ENCODE measurements at regions not wholly inside any gene's neighbourhood (a gene's known extent, or its start where the extent isn't known, plus 50 kb on each side); places are given as distances from the start of the nearest gene placed in this dataset.

GRCh38 chr2:123245156-123245555 is 779.9 kb upstream of the CNTNAP5 start:
- no peaks in the 10 kb centered on the region for H3K27me3 ChIP-seq (ENCODE audit: control insufficient read depth in 2 of 2, insufficient read depth in 2 of 2, low read length in 2 of 2)
- no peaks in the 10 kb centered on the region for H3K4me1 Mint-ChIP-seq
- H3K9me3 Mint-ChIP-seq: peaks cover 3 to 29% (median 13%) of the 10 kb centered on the region in 7 donors
- H3K27ac Mint-ChIP-seq: no peak overlapping the region
- H4K20me1 ChIP-seq (ENCODE audit: insufficient read depth, low read length): no peaks in the 10 kb centered on the region
- H3K79me2 ChIP-seq (ENCODE audit: insufficient read depth, low read length): no peaks in the 10 kb centered on the region
- H3K36me3 Mint-ChIP-seq: no peaks in the 10 kb centered on the region
- WGBS (ENCODE audit: insufficient coverage): 88% methylated on average over 3 of the region's 3 CpGs
- peaks cover 16 to 18% of the 10 kb centered on the region in 2 donors for H3K9me3 ChIP-seq (replicated peaks in 1 of 2; ENCODE audit: control insufficient read depth in 1 of 2, insufficient read depth in 1 of 2, low read length in 2 of 2)
- no peak for DNase-seq
- no peaks in the 10 kb centered on the region for H3K4me1 ChIP-seq (ENCODE audit: control insufficient read depth in 1 of 2, insufficient read depth in 2 of 2, low read length in 2 of 2)
- no peaks in the 10 kb centered on the region for H3K36me3 ChIP-seq (replicated peaks in 1 of 2; ENCODE audit: control insufficient read depth in 1 of 2, insufficient read depth in 2 of 2, low read length in 2 of 2)
- H3K27ac ChIP-seq (ENCODE audit: low read depth in 1 of 2, low read length in 2 of 2): no peak overlapping the region
- H3K4me2 ChIP-seq (replicated peaks; ENCODE audit: extremely low read depth, low read length, poor library complexity, severe bottlenecking): no peak overlapping the region
- H3K4me3 Mint-ChIP-seq: no peak overlapping the region
- H2AFZ ChIP-seq (ENCODE audit: insufficient read depth, low read depth, low read length, poor library complexity, severe bottlenecking): no peak overlapping the region
- intact Hi-C loops (cut with micrococcal nuclease): no loop called here
- H3K27me3 Mint-ChIP-seq (ENCODE audit: low read depth in 3 of 3): peaks cover 0 to 3% (median 0%) of the 10 kb centered on the region in 3 donors
- no peak for TF ChIP-seq CTCF (IDR thresholded peaks at IDR 0.05)
- no peak overlapping the region for H3K9ac ChIP-seq (ENCODE audit: insufficient read depth, low read length, poor library complexity, severe bottlenecking)
- H3K4me3 ChIP-seq (replicated peaks in 1 of 3; ENCODE audit: low read depth in 2 of 3, low read length in 3 of 3): no peak overlapping the region

- no peak for DNase-seq
- H3K4me2 ChIP-seq (replicated peaks; ENCODE audit: extremely low read depth, low read length, poor library complexity, severe bottlenecking): no peak overlapping the region
- TF ChIP-seq CTCF (IDR thresholded peaks at IDR 0.05): no peak
- H3K36me3 ChIP-seq (replicated peaks in 1 of 2; ENCODE audit: control insufficient read depth in 1 of 2, insufficient read depth in 2 of 2, low read length in 2 of 2): no peaks in the 10 kb centered on the region
- no peak overlapping the region for H2AFZ ChIP-seq (ENCODE audit: insufficient read depth, low read depth, low read length, poor library complexity, severe bottlenecking)
- H3K27me3 ChIP-seq (ENCODE audit: control insufficient read depth in 2 of 2, insufficient read depth in 2 of 2, low read length in 2 of 2): no peaks in the 10 kb centered on the region
- no peak overlapping the region for H3K27ac ChIP-seq (ENCODE audit: low read depth in 1 of 2, low read length in 2 of 2)
- H4K20me1 ChIP-seq (ENCODE audit: insufficient read depth, low read length): no peaks in the 10 kb centered on the region
- no peaks in the 10 kb centered on the region for H3K36me3 Mint-ChIP-seq
- no peaks in the 10 kb centered on the region for H3K4me1 ChIP-seq (ENCODE audit: control insufficient read depth in 1 of 2, insufficient read depth in 2 of 2, low read length in 2 of 2)
- H3K9me3 ChIP-seq (replicated peaks in 1 of 2; ENCODE audit: control insufficient read depth in 1 of 2, insufficient read depth in 1 of 2, low read length in 2 of 2): peaks cover 3 to 14% of the 10 kb centered on the region in 2 donors
- peaks cover 0 to 1% (median 0%) of the 10 kb centered on the region in 3 donors for H3K27me3 Mint-ChIP-seq (ENCODE audit: low read depth in 3 of 3)
- no peaks in the 10 kb centered on the region for H3K79me2 ChIP-seq (ENCODE audit: insufficient read depth, low read length)
- H3K9me3 Mint-ChIP-seq: peaks cover 0 to 8% (median 5%) of the 10 kb centered on the region in 7 donors
- no peak overlapping the region for H3K27ac Mint-ChIP-seq
- H3K9ac ChIP-seq (ENCODE audit: insufficient read depth, low read length, poor library complexity, severe bottlenecking): no peak overlapping the region
- H3K4me1 Mint-ChIP-seq: no peaks in the 10 kb centered on the region
- no peak overlapping the region for H3K4me3 ChIP-seq (replicated peaks in 1 of 3; ENCODE audit: low read depth in 2 of 3, low read length in 3 of 3)
- intact Hi-C loops (cut with micrococcal nuclease): no loop called here
- H3K4me3 Mint-ChIP-seq: no peak overlapping the region
- WGBS (ENCODE audit: insufficient coverage): no CpG with 5 or more reads among the region's 4 CpGs
Observed at GRCh38 chr2:123258877-123259539, 766.1 kb upstream of the CNTNAP5 start.
